ENCODE measurements at regions not wholly inside any gene's neighbourhood (a gene's known extent, or its start where the extent isn't known, plus 50 kb on each side); places are given as distances from the start of the nearest gene placed in this dataset.

GRCh38 chr6:94658929-94659328 is 918.4 kb upstream of the MANEA start:
- no peak for DNase-seq
- no peak overlapping the region for H3K9ac ChIP-seq (ENCODE audit: low read length in 3 of 3)
- TF ChIP-seq CTCF (IDR thresholded peaks at IDR 0.05; ENCODE audit: borderline replicate concordance, extremely low read depth, insufficient read depth): no peak
- intact Hi-C loops (cut with DNase I): no loop called here
- no peak overlapping the region for H3K4me3 ChIP-seq (ENCODE audit: low read length in 3 of 3)
- no peaks in the 10 kb centered on the region for H3K27me3 ChIP-seq (ENCODE audit: control insufficient read depth, insufficient read depth, low read length)
- FAIRE-seq: no peak
- H3K4me1 ChIP-seq (ENCODE audit: control insufficient read depth in 2 of 3, insufficient read depth in 2 of 3, low read depth in 1 of 3, low read length in 3 of 3): no peaks in the 10 kb centered on the region
- H3K27ac ChIP-seq (ENCODE audit: low read depth in 2 of 2, low read length in 2 of 2): no peak overlapping the region
- no peaks in the 10 kb centered on the region for H3K36me3 ChIP-seq (ENCODE audit: control insufficient read depth in 2 of 3, insufficient read depth in 3 of 3, low read length in 3 of 3)
- no peaks in the 10 kb centered on the region for H3K9me3 ChIP-seq (ENCODE audit: control insufficient read depth in 2 of 3, insufficient read depth in 1 of 3, low read length in 3 of 3)

GRCh38 chr6:94651239-94651638 is 926.1 kb upstream of the MANEA start:
- no peak overlapping the region for H3K27ac ChIP-seq (ENCODE audit: low read depth in 2 of 2, low read length in 2 of 2)
- H3K4me1 ChIP-seq (ENCODE audit: control insufficient read depth in 2 of 3, insufficient read depth in 2 of 3, low read depth in 1 of 3, low read length in 3 of 3): no peaks in the 10 kb centered on the region
- TF ChIP-seq CTCF (IDR thresholded peaks at IDR 0.05; ENCODE audit: borderline replicate concordance, extremely low read depth, insufficient read depth): no peak
- H3K9me3 ChIP-seq (ENCODE audit: control insufficient read depth in 2 of 3, insufficient read depth in 1 of 3, low read length in 3 of 3): no peaks in the 10 kb centered on the region
- H3K4me3 ChIP-seq (ENCODE audit: low read length in 3 of 3): no peak overlapping the region
- intact Hi-C loops (cut with DNase I): no loop called here
- H3K27me3 ChIP-seq (ENCODE audit: control insufficient read depth, insufficient read depth, low read length): no peaks in the 10 kb centered on the region
- DNase-seq: no peak
- no peak for FAIRE-seq
- no peaks in the 10 kb centered on the region for H3K36me3 ChIP-seq (ENCODE audit: control insufficient read depth in 2 of 3, insufficient read depth in 3 of 3, low read length in 3 of 3)
- H3K9ac ChIP-seq (ENCODE audit: low read length in 3 of 3): no peak overlapping the region

- FAIRE-seq (no peak), DNase-seq (no peak)
- no peak overlapping the region for H3K9ac ChIP-seq (ENCODE audit: low read length in 3 of 3)
- intact Hi-C loops (cut with DNase I): no loop called here
- no peak overlapping the region for H3K4me3 ChIP-seq (ENCODE audit: low read length in 3 of 3)
- no peaks in the 10 kb centered on the region for H3K36me3 ChIP-seq (ENCODE audit: control insufficient read depth in 2 of 3, insufficient read depth in 3 of 3, low read length in 3 of 3)
- no peaks in the 10 kb centered on the region for H3K4me1 ChIP-seq (ENCODE audit: control insufficient read depth in 2 of 3, insufficient read depth in 2 of 3, low read depth in 1 of 3, low read length in 3 of 3)
- no peak for TF ChIP-seq CTCF (IDR thresholded peaks at IDR 0.05; ENCODE audit: borderline replicate concordance, extremely low read depth, insufficient read depth)
- no peaks in the 10 kb centered on the region for H3K27me3 ChIP-seq (ENCODE audit: control insufficient read depth, insufficient read depth, low read length)
- H3K9me3 ChIP-seq (ENCODE audit: control insufficient read depth in 2 of 3, insufficient read depth in 1 of 3, low read length in 3 of 3): no peaks in the 10 kb centered on the region
- no peak overlapping the region for H3K27ac ChIP-seq (ENCODE audit: low read depth in 2 of 2, low read length in 2 of 2)
Observed at GRCh38 chr6:94645191-94645590, 932.1 kb upstream of the MANEA start.

- FAIRE-seq: no peak
Observed at GRCh38 chr6:94639564-94639963, 937.8 kb upstream of the MANEA start.

More at GRCh38 chr6:94639564-94639963, 937.8 kb upstream of the MANEA start:
- no peak for TF ChIP-seq CTCF (IDR thresholded peaks at IDR 0.05; ENCODE audit: borderline replicate concordance, extremely low read depth, insufficient read depth)
- no peak overlapping the region for H3K27ac ChIP-seq (ENCODE audit: low read depth in 2 of 2, low read length in 2 of 2)
- no peak overlapping the region for H3K4me3 ChIP-seq (ENCODE audit: low read length in 3 of 3)
- H3K9ac ChIP-seq (ENCODE audit: low read length in 3 of 3): no peak overlapping the region
- no peaks in the 10 kb centered on the region for H3K4me1 ChIP-seq (ENCODE audit: control insufficient read depth in 2 of 3, insufficient read depth in 2 of 3, low read depth in 1 of 3, low read length in 3 of 3)
- intact Hi-C loops (cut with DNase I): no loop called here
- peak in 1 of 5 donors; percentile 29 for DNase-seq
- H3K9me3 ChIP-seq (ENCODE audit: control insufficient read depth in 2 of 3, insufficient read depth in 1 of 3, low read length in 3 of 3): no peaks in the 10 kb centered on the region
- no peaks in the 10 kb centered on the region for H3K36me3 ChIP-seq (ENCODE audit: control insufficient read depth in 2 of 3, insufficient read depth in 3 of 3, low read length in 3 of 3)
- H3K27me3 ChIP-seq (ENCODE audit: control insufficient read depth, insufficient read depth, low read length): no peaks in the 10 kb centered on the region

Data from kidney (tissue), 13 donors.